H9 (cell line): ENCODE measurements at regions not wholly inside any gene's neighbourhood (a gene's known extent, or its start where the extent isn't known, plus 50 kb on each side); places are given as distances from the start of the nearest gene placed in this dataset.

ENCODE experiments used
- DNase-seq: peaks from one replicate; pipeline ENCODE4 v3.0.0-alpha.2; 2017
- H2AFZ ChIP-seq: one replicate; pipeline ENCODE4 v1.6.1; 2013; ENCODE audit warnings: mild to moderate bottlenecking, low read length, control low read depth, moderate library complexity
- H2AK5ac ChIP-seq: 2 replicates; pipeline ENCODE4 v1.6.1; 2013; ENCODE audit warnings: low read length, control low read depth, mixed read lengths; ENCODE audit not compliant: insufficient read length
- H2BK120ac ChIP-seq: one replicate; pipeline ENCODE4 v1.6.1; 2013; ENCODE audit warnings: low read depth, mild to moderate bottlenecking, low read length, control low read depth, inconsistent platforms; ENCODE audit not compliant: poor library complexity, severe bottlenecking
- H2BK12ac ChIP-seq: 2 replicates; pipeline ENCODE4 v1.6.1; 2013; ENCODE audit warnings: low read length, control low read depth, mixed read lengths, low read depth; ENCODE audit not compliant: insufficient read length
- H2BK15ac ChIP-seq: 2 replicates; pipeline ENCODE4 v1.6.1; 2013; ENCODE audit warnings: low read depth, low read length, control low read depth
- H2BK20ac ChIP-seq: one replicate; pipeline ENCODE4 v1.6.1; 2013; ENCODE audit warnings: low read depth, mild to moderate bottlenecking, low read length, control low read depth, inconsistent platforms; ENCODE audit not compliant: poor library complexity, severe bottlenecking
- H2BK5ac ChIP-seq: 2 replicates; pipeline ENCODE4 v1.6.1; 2013; ENCODE audit warnings: low read length, control low read depth, mixed read lengths; ENCODE audit not compliant: insufficient read length
- H3K14ac ChIP-seq: 2 replicates; pipeline ENCODE4 v1.6.1; 2013; ENCODE audit warnings: low read length, control low read depth; ENCODE audit not compliant: insufficient read depth
- H3K18ac ChIP-seq: 2 replicates; pipeline ENCODE4 v1.6.1; 2013; ENCODE audit warnings: low read depth, mild to moderate bottlenecking, mixed read lengths, low read length, control low read depth; ENCODE audit not compliant: insufficient read length
- H3K23ac ChIP-seq: 2 replicates; pipeline ENCODE4 v1.6.1; 2013; ENCODE audit warnings: low read length, control low read depth, mixed read lengths, low read depth; ENCODE audit not compliant: insufficient read length
- H3K23me2 ChIP-seq: 2 replicates; pipeline ENCODE4 v1.6.1; 2013; ENCODE audit warnings: low read depth, mild to moderate bottlenecking, mixed read lengths, low read length, control low read depth; ENCODE audit not compliant: insufficient read length, poor library complexity, severe bottlenecking
- H3K27ac ChIP-seq: 2 replicates; pipeline ENCODE4 v1.5.1; 2013; ENCODE audit warnings: low read length, control low read depth, mixed read lengths, low read depth; ENCODE audit not compliant: insufficient read length
- H3K27me3 ChIP-seq: 2 replicates; pipeline ENCODE4 v1.6.1; 2013; ENCODE audit warnings: low read length, control low read depth, inconsistent platforms; ENCODE audit not compliant: insufficient read depth
- H3K4ac ChIP-seq: 2 replicates; pipeline ENCODE4 v1.6.1; 2013; ENCODE audit warnings: low read depth, mild to moderate bottlenecking, control low read depth, inconsistent platforms, low read length, moderate library complexity
- H3K4me1 ChIP-seq: 2 replicates; pipeline ENCODE4 v1.6.1; 2013; ENCODE audit warnings: low read length, control low read depth, inconsistent platforms; ENCODE audit not compliant: insufficient read depth
- H3K4me2 ChIP-seq: 2 replicates; pipeline ENCODE4 v1.6.1; 2013; ENCODE audit warnings: low read length, control low read depth, mixed read lengths; ENCODE audit not compliant: insufficient read length, insufficient read depth
- H3K56ac ChIP-seq: 2 replicates; pipeline ENCODE4 v1.6.1; 2013; ENCODE audit warnings: low read depth, mild to moderate bottlenecking, mixed read lengths, low read length, control low read depth; ENCODE audit not compliant: insufficient read length
- H3K79me1 ChIP-seq: 2 replicates; pipeline ENCODE4 v1.6.1; 2013; ENCODE audit warnings: low read depth, mild to moderate bottlenecking, moderate library complexity, low read length, control low read depth, inconsistent platforms; ENCODE audit not compliant: insufficient read depth, poor library complexity, severe bottlenecking
- H3K79me2 ChIP-seq: 2 replicates; pipeline ENCODE4 v1.6.1; 2013; ENCODE audit warnings: low read length, control low read depth, inconsistent platforms; ENCODE audit not compliant: insufficient read depth
- H3K9ac ChIP-seq: 2 replicates; pipeline ENCODE4 v1.6.1; 2013; ENCODE audit warnings: low read length, control low read depth, mixed read lengths; ENCODE audit not compliant: insufficient read length; ENCODE audit errors: extremely low read depth
- H3K9me3 ChIP-seq: one replicate; pipeline ENCODE4 v1.6.1; 2013; ENCODE audit warnings: low read depth, low read length, inconsistent platforms; ENCODE audit not compliant: control insufficient read depth
- H3T11ph ChIP-seq: one replicate; pipeline ENCODE4 v1.6.1; 2013; ENCODE audit warnings: mild to moderate bottlenecking, low read length, control low read depth, inconsistent platforms
- H4K20me1 ChIP-seq: one replicate; pipeline ENCODE4 v1.6.1; 2013; ENCODE audit not compliant: control insufficient read depth, insufficient read length, insufficient read depth
- H4K5ac ChIP-seq: 2 replicates; pipeline ENCODE4 v1.6.1; 2013; ENCODE audit warnings: low read depth, mild to moderate bottlenecking, mixed read lengths, low read length, control low read depth; ENCODE audit not compliant: insufficient read length
- H4K8ac ChIP-seq: replicated peaks from 2 replicates; pipeline ENCODE4 v1.6.1; 2013; ENCODE audit warnings: low read length, control low read depth, mixed read lengths, low read depth; ENCODE audit not compliant: insufficient read length
- H4K91ac ChIP-seq: 2 replicates; pipeline ENCODE4 v1.6.1; 2013; ENCODE audit warnings: low read depth, mild to moderate bottlenecking, moderate library complexity, mixed read lengths, low read length, control low read depth; ENCODE audit not compliant: insufficient read length
- H3K27ac Mint-ChIP-seq, 3 experiments: 2 replicates in 2 of 3; 3 replicates in 1 of 3; pipeline ENCODE4 v1.8.0; 2020 to 2021; ENCODE audit warnings: mixed read lengths in 3 of 3, mild to moderate bottlenecking in 1 of 3, moderate library complexity in 1 of 3
- H3K27me3 Mint-ChIP-seq: 2 replicates; pipeline ENCODE4 v1.8.0; 2021; ENCODE audit warnings: low read depth, mild to moderate bottlenecking, moderate library complexity, mixed read lengths
- H3K36me3 Mint-ChIP-seq, 3 experiments: 2 replicates in 2 of 3; 3 replicates in 1 of 3; pipeline ENCODE4 v1.8.0; 2020 to 2021; ENCODE audit warnings: low read depth in 3 of 3, mixed read lengths in 3 of 3; ENCODE audit not compliant: insufficient read depth in 1 of 3
- H3K4me1 Mint-ChIP-seq, 2 experiments: 2 replicates each; pipeline ENCODE4 v1.8.0; 2020; ENCODE audit warnings: mixed read lengths in 2 of 2
- H3K4me3 Mint-ChIP-seq, 2 experiments: 2 replicates in 1 of 2; 3 replicates in 1 of 2; pipeline ENCODE4 v1.8.0; 2020 to 2021; ENCODE audit warnings: mild to moderate bottlenecking in 2 of 2, mixed read lengths in 2 of 2, moderate library complexity in 1 of 2
- H3K9me3 Mint-ChIP-seq, 2 experiments: 2 replicates in 1 of 2; 3 replicates in 1 of 2; pipeline ENCODE4 v1.8.0; 2020; ENCODE audit warnings: mild to moderate bottlenecking in 2 of 2, mixed read lengths in 2 of 2, moderate library complexity in 1 of 2
- WGBS: extraction: QIAGEN DNeasy Blood & Tissue Kit; methylation state at CpG from one replicate; pipeline ENCODE4 v1.1.7; 2013; ENCODE audit warnings: missing lambda C conversion rate, low lambda C conversion rate, mixed read lengths; ENCODE audit not compliant: insufficient read length; ENCODE audit errors: extremely low coverage; 5-methylcytosine and 5-hydroxymethylcytosine counted together
- TF ChIP-seq, protein P1 (sequence below): fragments of 200-600 bp; sonication (generic); conservative IDR thresholded peaks from 3 replicates; pipeline ENCODE4 v1.8.0; 2021; ENCODE audit warnings: antibody characterized with exemption, mild to moderate bottlenecking

DNA sequence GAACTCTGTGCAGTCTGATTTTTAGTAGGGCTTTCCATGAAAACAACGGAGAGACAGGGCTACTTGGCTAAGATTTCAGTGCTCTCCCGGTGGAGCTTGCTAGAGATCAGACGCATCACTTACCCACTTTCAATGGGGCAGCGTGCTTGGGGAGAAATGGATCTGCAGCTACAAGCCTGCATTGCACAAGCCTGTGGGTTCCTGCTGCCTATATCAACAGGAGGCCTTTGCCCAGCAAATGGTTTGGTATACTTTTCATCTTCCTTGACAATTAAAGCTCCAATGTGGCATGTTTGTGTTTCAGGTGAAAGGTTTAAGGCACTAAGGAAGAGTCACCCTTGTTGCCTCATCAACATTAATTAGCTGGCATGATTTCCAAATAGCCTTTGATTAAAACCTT is 136.0 kb upstream of the FOXQ1 start:
- H3K79me2 ChIP-seq = no peaks in the 10 kb centered on the region
- H3K23ac ChIP-seq = no peak overlapping the region
- H3K4me3 Mint-ChIP-seq = no peak overlapping the region
- H3K23me2 ChIP-seq = no peaks in the 10 kb centered on the region
- H3K27ac ChIP-seq = no peak overlapping the region
- H3K4me2 ChIP-seq = no peak overlapping the region
- no peaks in the 10 kb centered on the region for H4K20me1 ChIP-seq
- H3K27me3 Mint-ChIP-seq = 0 out of 2 replicates have a peak, but pooled peaks cover 2% of the 10 kb centered on the region
- H3K4me1 ChIP-seq = no peaks in the 10 kb centered on the region
- no peak overlapping the region for H4K5ac ChIP-seq
- H3K4me1 Mint-ChIP-seq = no peaks in the 10 kb centered on the region
- no CpG with 5 or more reads among the region's 4 CpGs for WGBS
- no peak overlapping the region for H3K56ac ChIP-seq
- H2BK5ac ChIP-seq = no peak overlapping the region
- H3K4ac ChIP-seq = no peak overlapping the region
- no peak overlapping the region for H2BK12ac ChIP-seq
- no peak overlapping the region for H3T11ph ChIP-seq
- H2BK120ac ChIP-seq = no peak overlapping the region
- TF ChIP-seq, protein P1, sequence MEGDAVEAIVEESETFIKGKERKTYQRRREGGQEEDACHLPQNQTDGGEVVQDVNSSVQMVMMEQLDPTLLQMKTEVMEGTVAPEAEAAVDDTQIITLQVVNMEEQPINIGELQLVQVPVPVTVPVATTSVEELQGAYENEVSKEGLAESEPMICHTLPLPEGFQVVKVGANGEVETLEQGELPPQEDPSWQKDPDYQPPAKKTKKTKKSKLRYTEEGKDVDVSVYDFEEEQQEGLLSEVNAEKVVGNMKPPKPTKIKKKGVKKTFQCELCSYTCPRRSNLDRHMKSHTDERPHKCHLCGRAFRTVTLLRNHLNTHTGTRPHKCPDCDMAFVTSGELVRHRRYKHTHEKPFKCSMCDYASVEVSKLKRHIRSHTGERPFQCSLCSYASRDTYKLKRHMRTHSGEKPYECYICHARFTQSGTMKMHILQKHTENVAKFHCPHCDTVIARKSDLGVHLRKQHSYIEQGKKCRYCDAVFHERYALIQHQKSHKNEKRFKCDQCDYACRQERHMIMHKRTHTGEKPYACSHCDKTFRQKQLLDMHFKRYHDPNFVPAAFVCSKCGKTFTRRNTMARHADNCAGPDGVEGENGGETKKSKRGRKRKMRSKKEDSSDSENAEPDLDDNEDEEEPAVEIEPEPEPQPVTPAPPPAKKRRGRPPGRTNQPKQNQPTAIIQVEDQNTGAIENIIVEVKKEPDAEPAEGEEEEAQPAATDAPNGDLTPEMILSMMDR = no peak
- no peaks in the 10 kb centered on the region for H3K36me3 Mint-ChIP-seq
- no peak overlapping the region for H2BK15ac ChIP-seq
- no peak overlapping the region for H2AK5ac ChIP-seq
- no peak overlapping the region for H3K27ac Mint-ChIP-seq
- no peak overlapping the region for H2BK20ac ChIP-seq
- no peaks in the 10 kb centered on the region for H3K27me3 ChIP-seq
- H4K8ac ChIP-seq = no peak overlapping the region
- H3K18ac ChIP-seq = no peak overlapping the region
- H3K79me1 ChIP-seq = no peaks in the 10 kb centered on the region
- H3K14ac ChIP-seq = no peak overlapping the region
- no peak overlapping the region for H2AFZ ChIP-seq
- no peaks in the 10 kb centered on the region for H3K9me3 ChIP-seq
- H4K91ac ChIP-seq = no peak overlapping the region
- no peak for DNase-seq
- H3K9ac ChIP-seq = no peak overlapping the region
- peaks cover 0 to 3% of the 10 kb centered on the region in 2 experiments; a peak in 2 of 5 replicates for H3K9me3 Mint-ChIP-seq
